Parathyroid adenoma (tissue), 2 donors: ENCODE measurements at regions not wholly inside any gene's neighbourhood (a gene's known extent, or its start where the extent isn't known, plus 50 kb on each side); places are given as distances from the start of the nearest gene placed in this dataset.
"Not testable (repeated sequence)": the region's sequence is repeated elsewhere in the genome, so short reads cannot be mapped to it uniquely, and the experiment has no call there.

Experiments
- H2AFZ ChIP-seq: fragments of 300-600 bp; sonication (generic); one replicate; pipeline ENCODE4 v1.7.0; 2017; ENCODE audit warnings: antibody characterized with exemption, mild to moderate bottlenecking
- H3K27ac ChIP-seq: fragments of 300-600 bp; sonication (generic); one replicate; pipeline ENCODE4 v1.7.0; 2017
- H3K27me3 ChIP-seq: fragments of 300-600 bp; sonication (generic); one replicate; pipeline ENCODE4 v1.7.0; 2017; ENCODE audit warnings: low read length; ENCODE audit not compliant: control insufficient read depth, insufficient read depth
- H3K36me3 ChIP-seq: fragments of 300-600 bp; sonication (generic); one replicate; pipeline ENCODE4 v1.7.0; 2017; ENCODE audit warnings: low read length; ENCODE audit not compliant: control insufficient read depth, insufficient read depth
- H3K4me1 ChIP-seq: fragments of 300-600 bp; sonication (generic); one replicate; pipeline ENCODE4 v1.7.0; 2017; ENCODE audit warnings: control low read depth
- H3K4me2 ChIP-seq: fragments of 300-600 bp; sonication (generic); one replicate; pipeline ENCODE4 v1.7.0; 2017; ENCODE audit warnings: low read length
- H3K4me3 ChIP-seq: fragments of 300-600 bp; sonication (generic); one replicate; pipeline ENCODE4 v1.7.0; 2017; ENCODE audit warnings: low read depth, low read length
- H3K79me2 ChIP-seq: fragments of 300-600 bp; sonication (generic); one replicate; pipeline ENCODE4 v1.7.0; 2017; ENCODE audit warnings: control low read depth
- H3K9ac ChIP-seq: fragments of 300-600 bp; sonication (generic); one replicate; pipeline ENCODE4 v1.7.0; 2017; ENCODE audit warnings: mild to moderate bottlenecking
- H3K9me3 ChIP-seq: fragments of 300-600 bp; sonication (generic); one replicate; pipeline ENCODE4 v1.7.0; 2017; ENCODE audit warnings: low read length; ENCODE audit not compliant: control insufficient read depth
- CTCF ChIP-seq: fragments of 300-600 bp; sonication (generic); IDR thresholded peaks from one replicate; pipeline ENCODE4 v1.7.0; 2017; ENCODE audit warnings: antibody characterized with exemption, mild to moderate bottlenecking
- donor health status: primary hyperparathyroidism.

- Histone ChIP-seq H3K9me3 (no peaks in the 10 kb centered on the region), H2AFZ (no peak overlapping the region), H3K36me3 (no peaks in the 10 kb centered on the region), H3K27me3 (no peaks in the 10 kb centered on the region), H3K4me1 (no peaks in the 10 kb centered on the region), H3K9ac (no peak overlapping the region), H3K4me3 (no peak overlapping the region), H3K4me2 (no peak overlapping the region), H3K79me2 (no peaks in the 10 kb centered on the region), H3K27ac (no peak overlapping the region)
- TF ChIP-seq CTCF, result no peak
Measured at GRCh38 chr6:6984585-6985366, 123.0 kb upstream of the RREB1 start.

GRCh38 chr6:6986344-6986743 is 121.4 kb upstream of the RREB1 start:
- no peak overlapping the region for H2AFZ ChIP-seq
- no peak overlapping the region for H3K27ac ChIP-seq
- no peaks in the 10 kb centered on the region for H3K79me2 ChIP-seq
- H3K4me1 ChIP-seq, result no peaks in the 10 kb centered on the region
- H3K4me2 ChIP-seq, result no peak overlapping the region
- no peaks in the 10 kb centered on the region for H3K36me3 ChIP-seq
- H3K27me3 ChIP-seq, result no peaks in the 10 kb centered on the region
- TF ChIP-seq CTCF, result no peak
- H3K9ac ChIP-seq, result no peak overlapping the region
- no peak overlapping the region for H3K4me3 ChIP-seq
- H3K9me3 ChIP-seq, result no peaks in the 10 kb centered on the region

GRCh38 chr6:6987749-6988148 is 120.0 kb upstream of the RREB1 start:
- Histone ChIP-seq H2AFZ (no peak overlapping the region), H3K4me1 (no peaks in the 10 kb centered on the region), H3K79me2 (no peaks in the 10 kb centered on the region), H3K27me3 (no peaks in the 10 kb centered on the region), H3K9me3 (no peaks in the 10 kb centered on the region), H3K4me2 (no peak overlapping the region), H3K36me3 (no peaks in the 10 kb centered on the region), H3K27ac (no peak overlapping the region), H3K9ac (no peak overlapping the region), H3K4me3 (no peak overlapping the region)
- TF ChIP-seq CTCF, result no peak

GRCh38 chr6:6990059-6990458 is 117.7 kb upstream of the RREB1 start:
- not testable (repeated sequence) for H3K36me3 ChIP-seq, H3K9me3 ChIP-seq, H3K4me2 ChIP-seq

GRCh38 chr6:6993503-6994237 is 114.1 kb upstream of the RREB1 start:
- no peaks in the 10 kb centered on the region for H3K9me3 ChIP-seq
- no peaks in the 10 kb centered on the region for H3K4me1 ChIP-seq
- H3K9ac ChIP-seq, result no peak overlapping the region
- no peaks in the 10 kb centered on the region for H3K79me2 ChIP-seq
- no peak overlapping the region for H2AFZ ChIP-seq
- H3K4me2 ChIP-seq, result no peak overlapping the region
- no peak overlapping the region for H3K27ac ChIP-seq
- H3K36me3 ChIP-seq, result no peaks in the 10 kb centered on the region
- no peaks in the 10 kb centered on the region for H3K27me3 ChIP-seq
- no peak overlapping the region for H3K4me3 ChIP-seq
- TF ChIP-seq CTCF, result no peak

More at GRCh38 chr6:6990059-6990458, 117.7 kb upstream of the RREB1 start:
- not testable (repeated sequence) for H3K79me2 ChIP-seq, H3K27ac ChIP-seq, H3K4me1 ChIP-seq, H2AFZ ChIP-seq, H3K4me3 ChIP-seq, H3K27me3 ChIP-seq, H3K9ac ChIP-seq
